ENCODE measurements at regions not wholly inside any gene's neighbourhood (a gene's known extent, or its start where the extent isn't known, plus 50 kb on each side); places are given as distances from the start of the nearest gene placed in this dataset.

- TF ChIP-seq ELK1 (IDR thresholded peaks at IDR 0.05; ENCODE audit: borderline replicate concordance, low read depth, low read length): no peak
- TF ChIP-seq, protein P1, sequence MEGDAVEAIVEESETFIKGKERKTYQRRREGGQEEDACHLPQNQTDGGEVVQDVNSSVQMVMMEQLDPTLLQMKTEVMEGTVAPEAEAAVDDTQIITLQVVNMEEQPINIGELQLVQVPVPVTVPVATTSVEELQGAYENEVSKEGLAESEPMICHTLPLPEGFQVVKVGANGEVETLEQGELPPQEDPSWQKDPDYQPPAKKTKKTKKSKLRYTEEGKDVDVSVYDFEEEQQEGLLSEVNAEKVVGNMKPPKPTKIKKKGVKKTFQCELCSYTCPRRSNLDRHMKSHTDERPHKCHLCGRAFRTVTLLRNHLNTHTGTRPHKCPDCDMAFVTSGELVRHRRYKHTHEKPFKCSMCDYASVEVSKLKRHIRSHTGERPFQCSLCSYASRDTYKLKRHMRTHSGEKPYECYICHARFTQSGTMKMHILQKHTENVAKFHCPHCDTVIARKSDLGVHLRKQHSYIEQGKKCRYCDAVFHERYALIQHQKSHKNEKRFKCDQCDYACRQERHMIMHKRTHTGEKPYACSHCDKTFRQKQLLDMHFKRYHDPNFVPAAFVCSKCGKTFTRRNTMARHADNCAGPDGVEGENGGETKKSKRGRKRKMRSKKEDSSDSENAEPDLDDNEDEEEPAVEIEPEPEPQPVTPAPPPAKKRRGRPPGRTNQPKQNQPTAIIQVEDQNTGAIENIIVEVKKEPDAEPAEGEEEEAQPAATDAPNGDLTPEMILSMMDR (conservative IDR thresholded peaks at IDR 0.05; ENCODE audit: low read depth, low read length): no peak
- TF ChIP-seq POLR2A (IDR thresholded peaks at IDR 0.05; ENCODE audit: low read depth, low read length): no peak
- TF ChIP-seq SMC3 (IDR thresholded peaks at IDR 0.05; ENCODE audit: low read depth, low read length): no peak
- no peak for TF ChIP-seq NFE2L2 (IDR thresholded peaks at IDR 0.05; ENCODE audit: low read depth, low read length)
- TF ChIP-seq RAD21 (IDR thresholded peaks at IDR 0.05; ENCODE audit: low read length): no peak
Measured at GRCh38 chr18:21963336-21963735, 206.1 kb upstream of the GATA6 start.

Data from IMR-90 (cell line).